Ovary (tissue), 7 donors: ENCODE measurements at regions not wholly inside any gene's neighbourhood (a gene's known extent, or its start where the extent isn't known, plus 50 kb on each side); places are given as distances from the start of the nearest gene placed in this dataset.

Experiments
- DNase-seq, 5 donors: peaks; one replicate each; pipeline ENCODE4 v3.0.0-alpha.2; 2019 to 2020
- H3K27ac ChIP-seq, 2 donors: fragments of 200-600 bp; one replicate each; pipeline versions ENCODE4 v1.5.1 to v1.8.0; 2019 to 2022
- H3K27me3 ChIP-seq: fragments of 200-600 bp; one replicate; pipeline ENCODE4 v1.8.0; 2022
- H3K36me3 ChIP-seq: fragments of 200-600 bp; sonication (generic); one replicate; pipeline ENCODE4 v1.5.1; 2019
- H3K4me1 ChIP-seq: one replicate; pipeline ENCODE4 v1.8.1; 2013; ENCODE audit warnings: mild to moderate bottlenecking, moderate library complexity; ENCODE audit not compliant: insufficient read depth
- H3K4me3 ChIP-seq: fragments of 200-600 bp; sonication (generic); one replicate; pipeline ENCODE4 v1.5.1; 2017
- H3K9me3 ChIP-seq, 2 donors: fragments of 200-600 bp in 1 of 2; sonication (generic) in 1 of 2; one replicate each; pipeline versions ENCODE4 v1.5.1 to v1.8.1; 2013 to 2019; ENCODE audit warnings: mild to moderate bottlenecking in 1 of 2, moderate library complexity in 1 of 2
- CTCF ChIP-seq, 3 donors: fragments of 450-650 bp in 2 of 3; fragments of 200-600 bp in 1 of 3; IDR thresholded peaks; one replicate each; pipeline versions ENCODE4 v1.5.1 to v1.8.0; 2016 to 2022; ENCODE audit warnings: antibody characterized with exemption in 3 of 3, mild to moderate bottlenecking in 1 of 3
- EP300 ChIP-seq: sonication (generic); formaldehyde crosslinking; IDR thresholded peaks from one replicate; pipeline ENCODE4 v1.6.1; 2017; ENCODE audit warnings: antibody characterized with exemption
- POLR2A ChIP-seq: fragments of 450-650 bp; IDR thresholded peaks from one replicate; pipeline ENCODE4 v1.6.1; 2017; ENCODE audit warnings: antibody characterized with exemption, mild to moderate bottlenecking, moderate library complexity
- WGBS, 3 donors: extraction: QIAGEN DNeasy Blood & Tissue Kit in 1 of 3; methylation state at CpG; one replicate each; pipeline versions ENCODE4 v1.1.5 to v1.1.7; 2013 to 2017; 5-methylcytosine and 5-hydroxymethylcytosine counted together
- intact Hi-C, 4 donors: fragments of 100-400 bp; cut with DNase I; formaldehyde crosslinking; loops; one replicate each; pipeline versions ENCODE4 v1.11.0 to v1.15.1; 2022 to 2023
- donor health status: DM: no; HTN: no; CAD: no; lungs with moderate emphysema.
- donor health status: DM: no; HTN: no; CAD: no.
- donor health status: Bipolar disorder and iron deficiency.
- donor health status: DM: no; HTN: no; CAD: no.
- donor health status: DM: yes; HTN: yes; CAD: no.

GRCh38 chrX:150159537-150159936 lies 203.6 kb upstream of the MAMLD1 start:
- H3K27ac ChIP-seq: no peak overlapping the region
- H3K4me1 ChIP-seq: no peaks in the 10 kb centered on the region
- no peaks in the 10 kb centered on the region for H3K9me3 ChIP-seq
- intact Hi-C loops: no loop called here
- H3K4me3 ChIP-seq: no peak overlapping the region
- TF ChIP-seq CTCF (IDR thresholded peaks at IDR 0.05) (no peak), POLR2A (no peak), EP300 (no peak)
- DNase-seq: no peak
- H3K27me3 ChIP-seq: no peaks in the 10 kb centered on the region
- H3K36me3 ChIP-seq: no peaks in the 10 kb centered on the region
- 60 to 76% (median 70%) methylated on average over 3 of the region's 3 CpGs for WGBS, 3 donors

- Histone ChIP-seq H3K36me3 (no peaks in the 10 kb centered on the region), H3K27ac (no peak overlapping the region), H3K27me3 (no peaks in the 10 kb centered on the region), H3K9me3 (no peaks in the 10 kb centered on the region), H3K4me1 (no peaks in the 10 kb centered on the region), H3K4me3 (no peak overlapping the region)
- TF ChIP-seq CTCF (IDR thresholded peaks at IDR 0.05) (no peak), POLR2A (no peak), EP300 (no peak)
- intact Hi-C loops: no loop called here
- DNase-seq: no peak
Observed at GRCh38 chrX:150160656-150161055, 202.5 kb upstream of the MAMLD1 start.

GRCh38 chrX:150161193-150161592 lies 201.9 kb upstream of the MAMLD1 start:
- intact Hi-C loops: no loop called here
- Histone ChIP-seq H3K4me1 (no peaks in the 10 kb centered on the region), H3K4me3 (no peak overlapping the region), H3K27ac (no peak overlapping the region), H3K9me3 (no peaks in the 10 kb centered on the region), H3K27me3 (no peaks in the 10 kb centered on the region), H3K36me3 (no peaks in the 10 kb centered on the region)
- TF ChIP-seq EP300: no peak
- TF ChIP-seq POLR2A: no peak
- no peak for TF ChIP-seq CTCF (IDR thresholded peaks at IDR 0.05)
- 49 to 73% (median 58%) methylated on average over 1 of the region's 1 CpG for WGBS, 3 donors
- DNase-seq: no peak

GRCh38 chrX:150162141-150162540 lies 201.0 kb upstream of the MAMLD1 start:
- intact Hi-C loops: no loop called here
- TF ChIP-seq CTCF (IDR thresholded peaks at IDR 0.05): no peak
- TF ChIP-seq POLR2A: no peak
- TF ChIP-seq EP300: no peak
- no peaks in the 10 kb centered on the region for H3K9me3 ChIP-seq
- H3K27me3 ChIP-seq: no peaks in the 10 kb centered on the region
- WGBS, 3 donors: 76 to 79% (median 77%) methylated on average over 4 of the region's 4 CpGs
- H3K36me3 ChIP-seq: no peaks in the 10 kb centered on the region
- H3K4me3 ChIP-seq: no peak overlapping the region
- no peaks in the 10 kb centered on the region for H3K4me1 ChIP-seq
- no peak overlapping the region for H3K27ac ChIP-seq
- DNase-seq: no peak
